CD4-positive, alpha-beta T cell treated with Interleukin-17A for 4 hours (primary cell): ENCODE measurements at regions not wholly inside any gene's neighbourhood (a gene's known extent, or its start where the extent isn't known, plus 50 kb on each side); places are given as distances from the start of the nearest gene placed in this dataset.

Source experiments
- DNase-seq: peaks from one replicate; pipeline ENCODE4 v3.0.0-alpha.2; 2020; ENCODE audit warnings: mixed read lengths

- no peak for DNase-seq
Measured at GRCh38 chr21:15327637-15328265, 263.0 kb upstream of the NRIP1 start.

GRCh38 chr21:15329191-15329590 lies 264.4 kb upstream of the NRIP1 start:
- DNase-seq: no peak

GRCh38 chr21:15330872-15331271 lies 266.1 kb upstream of the NRIP1 start:
- DNase-seq: no peak

GRCh38 chr21:15332572-15332971 lies 267.8 kb upstream of the NRIP1 start:
- DNase-seq: no peak

GRCh38 chr21:15333136-15333710 lies 268.4 kb upstream of the NRIP1 start:
- no peak for DNase-seq

GRCh38 chr21:15333951-15334350 lies 269.2 kb upstream of the NRIP1 start:
- no peak for DNase-seq

GRCh38 chr21:15343066-15343465 lies 278.3 kb upstream of the NRIP1 start:
- DNase-seq: no peak

- DNase-seq: no peak
Measured at GRCh38 chr21:15352009-15352408, 287.2 kb upstream of the NRIP1 start.

- DNase-seq: no peak
Measured at GRCh38 chr21:15353546-15353945, 288.7 kb upstream of the NRIP1 start.

GRCh38 chr21:15354516-15354915 lies 289.7 kb upstream of the NRIP1 start:
- no peak for DNase-seq

- no peak for DNase-seq
Measured at GRCh38 chr21:15355066-15355465, 290.3 kb upstream of the NRIP1 start.

- no peak for DNase-seq
Measured at GRCh38 chr21:15359251-15359650, 294.5 kb upstream of the NRIP1 start.

- DNase-seq: no peak
Measured at GRCh38 chr21:15362458-15362857, 297.7 kb upstream of the NRIP1 start.

- no peak for DNase-seq
Measured at GRCh38 chr21:15363921-15364320, 299.1 kb upstream of the NRIP1 start.

GRCh38 chr21:15365751-15366392 lies 301.1 kb upstream of the NRIP1 start:
- no peak for DNase-seq

GRCh38 chr21:15366555-15366954 lies 301.8 kb upstream of the NRIP1 start:
- DNase-seq: no peak

- DNase-seq: no peak
Measured at GRCh38 chr21:15367061-15367626, 302.3 kb upstream of the NRIP1 start.

- no peak for DNase-seq
Measured at GRCh38 chr21:15370462-15370975, 305.7 kb upstream of the NRIP1 start.

- no peak for DNase-seq
Measured at GRCh38 chr21:15373941-15374340, 309.1 kb upstream of the NRIP1 start.

GRCh38 chr21:15379776-15380175 lies 315.0 kb upstream of the NRIP1 start:
- no peak for DNase-seq

GRCh38 chr21:15383588-15383987 lies 318.8 kb upstream of the NRIP1 start:
- DNase-seq: no peak

- no peak for DNase-seq
Measured at GRCh38 chr21:15390049-15390448, 325.2 kb upstream of the NRIP1 start.

- DNase-seq: no peak
Measured at GRCh38 chr21:15397258-15397657, 332.5 kb upstream of the NRIP1 start.

GRCh38 chr21:15400905-15401304 lies 328.9 kb upstream of the USP25 start:
- DNase-seq: no peak
